ENCODE measurements at regions not wholly inside any gene's neighbourhood (a gene's known extent, or its start where the extent isn't known, plus 50 kb on each side); places are given as distances from the start of the nearest gene placed in this dataset.

GRCh38 chr2:191597186-191597751, 80.7 kb upstream of the NABP1 start:
- no peak for TF ChIP-seq CTCF (IDR thresholded peaks at IDR 0.05; ENCODE audit: control extremely low read depth, extremely low read depth, low read depth, missing control alignments)
- no peak for DNase-seq (ENCODE audit: extremely low spot score)
- CTCF ChIA-PET: no interaction called here
- POLR2A ChIA-PET: no interaction called here

- TF ChIP-seq CTCF (IDR thresholded peaks at IDR 0.05; ENCODE audit: control extremely low read depth, extremely low read depth, low read depth, missing control alignments): no peak
- DNase-seq (ENCODE audit: extremely low spot score): no peak
- POLR2A ChIA-PET: no interaction called here
- CTCF ChIA-PET: interaction anchor here (3.4 kb wide), 1 partner anchor 13 kb away, joined by 11 read pairs; no protein-coding TSS in a partner anchor
Observed at GRCh38 chr2:191598296-191598695, 79.6 kb upstream of the NABP1 start.

- POLR2A ChIA-PET: interaction anchor here (1.4 kb wide), 1 partner anchor 76 kb away, joined by 4 read pairs; no protein-coding TSS in a partner anchor
- no peak for DNase-seq (ENCODE audit: extremely low spot score)
- no peak for TF ChIP-seq CTCF (IDR thresholded peaks at IDR 0.05; ENCODE audit: control extremely low read depth, extremely low read depth, low read depth, missing control alignments)
- CTCF ChIA-PET: interaction anchor here (1.0 to 3.4 kb wide), 7 partner anchors 10 to 210 kb away, joined by 3 to 11 read pairs (median 3); no protein-coding TSS in a partner anchor
Observed at GRCh38 chr2:191601060-191601459, 76.9 kb upstream of the NABP1 start.

GRCh38 chr2:191604154-191604553, 73.8 kb upstream of the NABP1 start:
- TF ChIP-seq CTCF (IDR thresholded peaks at IDR 0.05; ENCODE audit: control extremely low read depth, extremely low read depth, low read depth, missing control alignments): no peak
- ChIA-PET POLR2A (interaction anchor here (0.8 kb wide), 1 partner anchor 73 kb away, joined by 3 read pairs; the partner anchor contains the start of gene NABP1), CTCF (interaction anchor here (1.2 kb wide), 1 partner anchor 87 kb away, joined by 3 read pairs; no protein-coding TSS in a partner anchor)
- no peak for DNase-seq (ENCODE audit: extremely low spot score)

GRCh38 chr2:191607096-191607495, 70.8 kb upstream of the NABP1 start:
- no peak for DNase-seq (ENCODE audit: extremely low spot score)
- no peak for TF ChIP-seq CTCF (IDR thresholded peaks at IDR 0.05; ENCODE audit: control extremely low read depth, extremely low read depth, low read depth, missing control alignments)
- CTCF ChIA-PET: interaction anchor here (1.0 to 1.5 kb wide), 4 partner anchors 9 to 40 kb away, joined by 3 to 4 read pairs (median 3); no protein-coding TSS in a partner anchor
- POLR2A ChIA-PET: no interaction called here

- ChIA-PET CTCF (interaction anchor here (1.7 kb wide), 1 partner anchor 10 kb away, joined by 7 read pairs; no protein-coding TSS in a partner anchor), POLR2A (no interaction called here)
- no peak for TF ChIP-seq CTCF (IDR thresholded peaks at IDR 0.05; ENCODE audit: control extremely low read depth, extremely low read depth, low read depth, missing control alignments)
- DNase-seq (ENCODE audit: extremely low spot score): no peak
Observed at GRCh38 chr2:191610756-191611155, 67.2 kb upstream of the NABP1 start.
